GM21390 (cell line): ENCODE measurements at regions not wholly inside any gene's neighbourhood (a gene's known extent, or its start where the extent isn't known, plus 50 kb on each side); places are given as distances from the start of the nearest gene placed in this dataset.
A peak's percentile ranks its signal among the peaks of the same experiment; 100 is the strongest.
"Not testable (repeated sequence)": the region's sequence is repeated elsewhere in the genome, so short reads cannot be mapped to it uniquely, and the experiment has no call there.

Source experiments
- ATAC-seq: cut with Tn5 transposase; IDR thresholded peaks from one replicate; pipeline ENCODE4 v1.9.1; 2021; ENCODE audit not compliant: unreplicated experiment

DNA sequence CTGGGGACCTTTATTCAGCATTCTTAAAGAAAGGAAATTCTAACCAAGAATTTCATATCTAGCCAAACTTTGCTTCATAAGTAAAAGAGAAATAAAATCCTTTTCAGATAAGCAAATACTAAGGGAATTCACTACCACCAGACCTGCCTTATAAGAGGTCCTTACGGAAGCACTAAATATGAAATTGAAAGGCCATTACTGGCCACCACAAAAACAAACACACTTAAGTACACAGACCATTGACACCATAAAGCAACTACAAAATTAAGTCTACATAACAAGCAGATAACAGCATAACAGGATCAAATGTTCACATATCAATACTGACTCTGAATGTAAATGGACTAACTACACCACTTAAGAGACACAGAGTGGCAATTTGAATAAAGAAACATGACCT lies 361.4 kb upstream of the POU5F2 start:
- no peak for ATAC-seq

DNA sequence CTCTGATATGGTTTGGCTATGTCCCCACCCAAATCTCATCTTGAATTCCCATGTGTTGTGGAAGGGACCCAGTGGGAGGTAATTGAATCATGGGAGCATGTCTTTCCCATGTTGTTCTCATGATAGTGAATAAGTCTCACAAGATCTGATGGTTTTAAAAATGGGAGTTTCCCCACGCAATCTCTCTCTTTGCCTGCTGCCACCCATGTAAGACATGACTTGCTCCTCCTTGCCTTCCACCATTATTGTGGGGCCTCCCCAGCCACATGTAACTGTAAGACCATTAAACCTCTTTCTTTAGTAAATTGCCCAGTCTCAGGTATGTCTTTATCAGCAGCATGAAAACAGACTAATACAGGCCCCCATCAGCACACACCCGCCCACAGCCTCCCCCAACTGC lies 356.0 kb upstream of the POU5F2 start:
- not testable (repeated sequence) for ATAC-seq

DNA sequence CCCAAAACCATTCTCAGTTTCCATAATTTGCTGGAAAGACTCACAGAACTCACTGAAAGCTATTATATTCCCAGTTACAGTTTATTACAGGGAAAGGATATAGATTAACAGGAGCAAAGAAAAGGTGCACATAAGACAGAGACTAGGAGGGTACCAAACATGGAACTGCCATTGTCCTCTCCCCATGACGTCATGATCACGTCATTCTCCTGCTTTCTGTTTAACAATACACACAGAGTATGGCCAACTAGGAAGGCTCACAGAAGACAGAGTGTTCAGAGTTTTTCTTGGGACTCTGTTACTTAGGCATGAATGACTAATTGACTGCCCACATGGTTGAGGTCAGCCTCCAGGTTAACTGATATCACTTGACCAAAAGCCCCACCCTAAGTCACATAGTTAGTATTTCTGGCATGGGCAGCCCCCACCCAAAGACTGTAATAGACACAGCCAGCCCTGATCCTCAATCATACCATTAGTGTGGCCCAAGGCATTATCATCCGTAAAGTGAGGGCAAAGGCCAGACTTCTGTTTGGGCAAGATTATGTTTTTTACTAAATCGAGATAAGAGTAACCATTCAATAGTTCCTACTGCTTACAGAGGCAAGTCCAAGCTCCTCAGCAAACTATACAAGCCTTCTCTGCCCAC lies 353.5 kb upstream of the POU5F2 start:
- ATAC-seq = no peak

DNA sequence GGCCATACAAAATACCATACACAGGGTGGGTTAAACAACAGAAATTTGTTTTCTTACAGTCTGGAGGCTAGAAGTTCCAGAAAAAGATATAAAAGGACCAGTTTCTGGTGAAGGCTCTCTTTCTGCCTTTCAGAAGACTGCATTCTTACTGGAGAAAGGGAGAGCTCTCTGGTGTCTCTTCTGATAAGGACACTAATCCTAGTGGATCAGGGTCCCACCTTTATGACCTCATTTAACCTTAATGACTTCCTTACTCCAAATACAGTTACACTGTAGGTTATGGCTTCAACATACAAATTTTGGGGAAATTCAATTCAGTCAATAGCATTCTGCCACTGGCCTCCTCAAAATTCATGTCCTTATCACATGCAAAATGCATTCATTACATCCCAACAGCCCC lies 351.9 kb upstream of the POU5F2 start:
- no peak for ATAC-seq

DNA sequence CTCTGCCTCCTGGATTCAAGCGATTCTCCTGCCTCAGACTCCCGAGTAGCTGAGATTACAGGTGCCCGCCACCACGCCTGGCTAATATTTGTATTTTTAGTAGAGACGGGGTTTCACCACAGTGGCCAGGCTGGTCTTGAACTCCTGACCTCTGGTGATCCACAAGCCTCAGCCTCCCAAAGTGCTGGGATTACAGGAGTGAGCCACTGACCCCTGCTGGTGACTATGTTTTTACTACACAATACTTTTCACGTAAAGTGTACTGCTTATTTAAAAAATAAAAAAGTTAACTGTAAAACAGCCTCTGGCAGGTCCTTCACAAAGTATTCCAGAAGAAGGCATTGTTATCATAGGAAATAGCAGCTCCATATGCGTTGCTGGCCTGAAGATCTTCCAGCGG lies 345.2 kb upstream of the POU5F2 start:
- not testable (repeated sequence) for ATAC-seq

DNA sequence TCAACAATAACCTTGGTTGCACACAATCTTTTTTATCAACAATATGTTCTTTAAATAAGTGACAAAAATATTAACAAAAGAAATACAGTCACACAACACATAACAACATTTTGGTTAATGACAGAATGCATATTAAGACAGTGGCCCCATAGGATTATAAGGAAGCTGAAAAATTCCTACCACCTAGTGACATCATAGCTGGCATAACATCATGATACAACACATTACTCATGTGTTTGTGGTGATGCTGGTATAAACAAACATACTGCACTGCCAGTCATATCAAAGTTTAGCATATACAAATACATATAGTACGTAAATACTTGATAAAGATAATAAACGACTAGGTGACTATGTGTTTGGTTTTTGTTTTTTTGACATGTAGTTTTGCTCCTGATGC lies 344.8 kb upstream of the POU5F2 start:
- ATAC-seq = no peak

DNA sequence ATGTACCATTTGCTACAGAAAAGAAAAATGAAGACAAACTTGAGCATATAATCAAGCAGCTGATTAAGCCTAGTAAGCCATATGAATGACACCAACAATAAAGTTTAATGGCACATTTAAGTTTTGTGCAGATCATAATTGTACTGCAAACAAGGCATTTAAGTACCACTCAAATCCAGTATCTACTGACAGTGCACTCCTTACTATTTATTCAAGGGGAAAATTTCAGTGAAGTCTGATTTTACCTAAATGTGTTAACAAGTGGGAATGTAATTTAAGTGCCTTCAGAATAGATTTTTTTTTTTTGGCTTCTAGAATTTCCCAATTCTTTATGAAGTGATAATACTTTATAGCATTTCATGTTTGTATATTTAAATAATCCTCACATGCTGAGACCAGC lies 341.0 kb upstream of the POU5F2 start:
- no peak for ATAC-seq

DNA sequence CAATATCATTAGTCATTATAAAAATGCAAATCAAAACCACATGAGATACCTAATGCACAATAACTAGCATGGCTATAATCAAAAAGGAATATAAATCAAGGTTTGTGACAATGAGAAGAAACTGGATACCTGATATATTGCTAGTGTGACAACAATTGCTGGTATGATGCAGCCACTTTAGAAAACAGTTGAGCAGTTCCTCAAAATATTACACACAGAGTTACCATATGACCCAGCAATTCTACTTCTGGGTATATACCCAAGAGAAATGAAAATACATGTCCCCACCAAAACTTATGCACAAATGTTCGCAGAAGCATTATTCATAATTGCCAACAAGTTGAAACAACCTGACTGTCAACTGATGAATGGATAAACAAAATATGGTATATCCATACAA lies 339.7 kb upstream of the POU5F2 start:
- no peak for ATAC-seq

DNA sequence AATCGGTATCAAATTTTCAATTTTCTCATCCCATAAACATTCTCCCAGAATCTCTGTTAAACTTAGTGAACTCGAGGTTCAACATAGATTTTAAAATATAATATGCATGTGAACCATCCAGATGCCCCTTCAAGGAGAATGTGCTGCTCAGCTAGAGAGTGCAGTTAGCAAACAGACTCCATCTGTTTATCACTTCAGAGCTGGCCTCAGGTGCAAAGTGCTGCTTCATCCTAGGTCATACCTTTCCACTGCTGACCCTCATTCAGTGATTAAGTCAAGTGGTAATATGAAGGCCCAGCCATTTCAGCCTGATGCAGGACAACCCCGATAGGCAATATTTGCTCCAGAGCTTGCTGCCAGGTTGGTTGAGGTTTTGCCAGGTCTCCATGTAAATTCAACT lies 339.0 kb upstream of the POU5F2 start:
- no peak for ATAC-seq

DNA sequence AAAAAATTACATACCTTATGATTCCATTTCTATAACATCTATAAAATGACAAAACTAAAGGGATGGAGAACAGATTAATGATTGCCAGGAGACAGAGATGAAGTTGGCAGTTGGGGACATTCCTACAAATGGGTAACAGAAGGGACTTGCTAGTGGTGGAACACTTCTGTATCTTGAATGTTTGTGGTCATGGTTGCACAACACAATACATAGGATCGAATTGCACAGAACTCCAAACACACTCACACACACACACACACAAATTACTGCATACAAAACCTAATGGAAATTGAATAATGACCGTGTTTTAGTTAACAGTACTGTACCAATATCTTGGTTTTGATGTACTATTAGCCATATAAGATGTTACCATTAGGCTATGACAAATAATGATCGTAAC lies 330.7 kb upstream of the POU5F2 start:
- no peak for ATAC-seq

DNA sequence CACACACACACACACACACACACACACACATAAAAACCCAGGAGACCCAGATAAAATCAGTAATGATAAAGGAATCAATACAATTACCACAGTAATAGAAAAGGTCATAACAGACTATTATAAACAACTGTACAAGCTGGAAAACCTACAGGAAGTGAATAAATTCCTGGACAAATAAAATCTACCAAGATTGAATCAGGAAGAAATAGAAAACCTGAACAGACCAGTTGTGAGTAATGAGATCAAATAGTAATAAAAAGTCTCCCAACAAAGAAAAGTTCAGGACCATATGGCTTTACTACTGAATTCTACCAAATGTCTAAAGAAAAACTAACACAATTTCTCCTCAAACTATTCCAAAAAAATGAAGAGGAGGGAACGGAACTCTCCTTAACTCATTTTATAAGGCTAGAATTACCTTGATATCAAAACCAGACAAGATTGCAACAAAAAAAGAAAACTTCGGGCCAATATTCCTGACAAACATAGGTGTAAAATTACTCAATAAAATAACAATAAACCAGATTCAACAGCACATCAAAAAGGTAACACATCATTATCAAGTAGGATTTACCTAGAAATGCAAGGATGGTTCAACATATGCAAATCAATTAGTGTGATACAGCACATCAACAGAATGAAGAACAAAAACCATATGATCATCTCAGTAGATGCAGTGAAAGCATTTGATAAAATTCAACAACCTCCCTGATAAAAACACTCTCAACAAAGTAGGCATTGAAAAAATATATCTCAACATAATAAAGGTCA lies 325.2 kb upstream of the POU5F2 start:
- ATAC-seq = no peak

DNA sequence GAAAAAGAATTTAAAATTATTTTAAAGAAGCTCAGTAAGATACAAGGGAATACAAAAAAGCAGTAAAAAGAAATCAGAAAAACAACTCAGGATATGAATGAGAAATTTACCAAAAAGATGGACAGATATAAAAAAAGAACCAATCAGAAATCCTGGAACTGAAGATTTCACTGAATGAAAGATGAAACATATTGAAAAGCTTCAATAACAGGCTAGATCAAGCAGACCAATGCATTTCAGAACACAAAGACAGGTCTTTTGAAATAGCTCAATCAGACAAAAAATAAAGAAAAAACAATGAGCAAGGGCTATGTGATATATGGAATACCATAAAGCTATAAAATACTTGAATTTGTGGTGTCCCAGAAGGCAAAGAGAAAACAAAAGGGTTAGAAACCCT lies 322.6 kb upstream of the POU5F2 start:
- no peak for ATAC-seq

DNA sequence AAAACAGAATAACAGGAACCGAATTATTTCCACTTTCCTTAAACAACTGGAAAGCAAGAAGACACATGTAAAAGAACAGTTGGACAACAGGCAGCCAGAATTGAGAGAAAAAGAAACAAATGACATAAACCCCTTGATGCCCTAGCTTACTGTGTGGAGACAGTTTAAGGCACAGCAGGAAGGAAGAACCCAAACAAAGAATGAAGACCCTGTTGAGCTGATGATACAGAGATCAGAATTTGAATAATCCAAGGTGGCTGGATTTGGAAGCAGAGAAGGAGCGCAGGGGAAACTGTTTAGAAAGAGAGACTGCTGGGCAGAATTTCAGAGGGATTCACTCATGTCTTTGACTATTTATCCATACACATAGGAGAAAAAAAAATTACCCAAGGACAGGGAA lies 316.3 kb upstream of the POU5F2 start:
- no peak for ATAC-seq

DNA sequence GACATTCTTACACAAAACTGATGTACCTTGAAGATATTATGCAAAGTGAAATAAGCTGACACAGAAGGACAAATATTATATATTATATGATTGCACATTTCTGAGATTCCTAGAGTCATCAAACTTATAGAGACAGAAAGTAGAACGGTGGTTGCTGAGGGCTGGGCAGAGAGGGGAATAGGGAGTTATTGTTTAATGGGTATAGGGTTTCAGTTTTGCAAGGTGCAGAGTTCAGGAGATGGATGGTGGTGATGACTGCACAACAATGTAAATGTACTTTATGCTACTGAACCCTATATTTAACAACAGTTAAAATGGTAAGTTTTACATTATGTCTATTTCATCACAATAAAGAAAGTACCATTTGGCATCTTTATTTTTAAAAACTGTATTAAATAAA lies 315.8 kb upstream of the POU5F2 start:
- no peak for ATAC-seq

DNA sequence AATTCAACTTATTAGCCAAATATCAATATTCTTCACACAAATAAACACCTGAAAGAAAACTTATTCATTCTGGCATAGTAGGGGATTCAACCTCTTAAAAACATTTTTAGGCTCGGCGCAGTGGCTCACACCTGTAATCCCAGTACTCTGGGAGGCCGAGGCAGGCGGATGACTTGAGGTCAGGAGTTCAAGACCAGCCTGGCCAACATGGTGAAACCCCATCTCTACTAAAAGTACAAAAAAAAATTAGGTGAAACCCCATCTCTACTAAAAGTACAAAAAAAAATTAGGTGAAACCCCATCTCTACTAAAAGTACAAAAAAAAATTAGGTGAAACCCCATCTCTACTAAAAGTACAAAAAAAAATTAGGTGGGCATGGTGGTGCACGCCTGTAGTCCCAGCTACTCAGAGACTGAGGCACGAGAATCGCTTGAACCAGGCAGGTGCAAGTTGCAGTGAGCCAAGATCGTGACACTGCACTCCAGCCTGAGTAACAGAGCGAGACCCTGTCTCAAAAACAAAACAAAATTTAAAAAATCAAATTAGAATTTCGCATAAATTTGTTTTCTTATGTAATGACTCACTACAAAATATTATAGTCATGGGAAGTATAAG lies 308.0 kb upstream of the POU5F2 start:
- peak; percentile 49 for ATAC-seq

DNA sequence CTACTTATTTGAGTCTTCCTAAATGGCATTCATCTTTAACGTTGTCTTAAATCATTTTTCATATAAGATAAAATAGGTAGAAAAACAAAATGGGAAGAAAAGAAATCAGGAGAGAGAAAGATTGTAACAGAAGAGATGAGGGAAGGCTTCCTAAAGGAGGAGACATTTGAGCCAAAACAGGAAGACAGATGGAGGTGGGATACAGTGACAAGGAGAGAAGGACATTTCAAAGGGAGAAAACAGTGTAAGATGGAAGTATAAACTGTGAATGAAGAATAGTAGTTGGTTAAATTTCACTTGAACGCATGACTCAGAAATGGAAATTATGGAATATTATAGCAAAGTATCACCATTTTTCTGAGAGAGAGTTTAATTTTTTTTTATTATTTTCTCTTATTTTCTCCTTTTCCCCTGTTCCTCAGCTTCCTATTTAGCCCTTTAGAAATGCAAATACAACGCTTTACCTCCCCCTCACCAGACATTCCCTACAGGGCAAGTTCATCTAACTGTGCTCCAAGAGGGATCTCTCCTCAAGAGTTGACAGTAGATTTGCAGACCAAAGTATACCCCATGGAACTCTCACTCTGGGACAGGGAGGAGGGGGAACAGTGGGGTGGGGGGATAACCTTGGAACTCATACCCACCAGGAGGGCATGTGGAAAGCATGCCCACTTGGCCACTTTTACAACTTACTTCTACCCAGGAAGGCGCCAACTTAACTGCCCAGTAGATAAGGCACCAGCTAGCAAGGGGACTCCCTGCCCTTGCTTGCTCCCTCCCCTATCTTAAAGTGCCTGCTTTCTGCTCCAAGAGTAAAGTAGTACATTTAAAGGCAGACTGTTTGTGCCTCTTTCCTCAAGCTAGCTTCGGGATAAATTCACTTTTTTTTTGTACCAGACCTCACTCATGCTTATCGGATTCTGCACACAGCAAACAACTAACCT lies 304.7 kb upstream of the POU5F2 start:
- no peak for ATAC-seq

DNA sequence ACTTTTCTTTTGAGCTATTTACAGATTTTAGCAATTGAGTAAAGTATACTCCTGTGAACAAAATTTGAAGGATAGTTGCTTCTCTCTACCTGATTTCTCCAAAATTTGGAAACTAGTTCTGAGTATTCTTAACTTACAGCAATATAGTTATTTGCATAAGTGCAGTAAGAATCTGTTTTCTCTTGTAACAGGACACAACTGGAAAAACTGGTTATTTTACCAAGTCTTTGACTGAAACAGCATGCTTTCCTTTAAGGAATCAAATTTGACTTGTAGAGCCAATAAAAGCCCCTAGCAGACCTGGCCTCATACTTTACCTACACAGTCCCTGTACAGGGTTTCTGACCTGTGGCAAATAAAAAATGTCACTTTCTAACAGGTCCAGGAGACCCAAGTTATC lies 301.9 kb upstream of the POU5F2 start:
- no peak for ATAC-seq

DNA sequence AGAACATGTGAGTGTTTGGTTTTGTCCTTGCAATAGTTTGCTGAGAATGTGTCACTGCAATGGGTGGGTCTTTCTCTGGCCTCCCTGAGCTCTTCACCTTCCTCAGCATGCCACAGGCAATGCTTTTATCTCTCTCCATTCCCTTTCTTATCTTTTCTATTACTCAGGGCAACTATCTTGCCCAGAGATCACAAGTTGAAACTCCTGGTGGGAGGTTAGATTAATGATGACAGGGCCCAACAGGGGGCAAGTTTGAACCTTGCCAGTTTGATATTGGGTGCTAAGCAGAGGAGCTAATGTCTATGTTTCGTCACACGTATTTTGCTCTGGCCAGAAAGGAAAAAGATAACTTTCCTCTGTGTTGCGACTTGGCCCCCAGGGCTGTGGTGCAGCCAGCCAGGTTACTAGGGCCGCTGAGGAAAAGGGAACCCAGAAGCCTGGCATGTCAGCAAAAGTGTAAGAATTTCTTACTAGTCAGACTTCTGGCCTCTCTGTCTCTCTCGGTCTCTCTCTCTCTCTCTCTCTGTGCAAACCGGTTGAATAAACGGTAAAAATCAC lies 299.3 kb upstream of the POU5F2 start:
- ATAC-seq = no peak

DNA sequence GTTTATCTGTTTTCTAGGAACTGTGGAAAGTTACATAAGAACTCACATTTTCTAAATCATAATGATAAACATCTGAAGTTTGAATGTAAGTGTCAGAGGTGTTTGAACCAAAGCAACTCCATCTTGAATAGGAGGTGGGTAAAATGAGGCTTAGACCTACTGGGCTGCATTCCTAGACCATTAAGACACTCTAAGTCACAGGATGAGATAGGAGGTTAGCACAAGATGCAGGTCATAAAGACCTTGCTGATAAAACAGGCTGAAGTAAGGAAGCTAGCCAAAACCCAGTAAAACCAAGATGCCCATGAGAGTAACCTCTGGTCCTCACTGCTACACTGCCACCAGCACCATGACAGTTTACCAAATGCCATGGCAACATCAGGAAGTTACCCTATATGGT lies 297.7 kb upstream of the POU5F2 start:
- no peak for ATAC-seq

DNA sequence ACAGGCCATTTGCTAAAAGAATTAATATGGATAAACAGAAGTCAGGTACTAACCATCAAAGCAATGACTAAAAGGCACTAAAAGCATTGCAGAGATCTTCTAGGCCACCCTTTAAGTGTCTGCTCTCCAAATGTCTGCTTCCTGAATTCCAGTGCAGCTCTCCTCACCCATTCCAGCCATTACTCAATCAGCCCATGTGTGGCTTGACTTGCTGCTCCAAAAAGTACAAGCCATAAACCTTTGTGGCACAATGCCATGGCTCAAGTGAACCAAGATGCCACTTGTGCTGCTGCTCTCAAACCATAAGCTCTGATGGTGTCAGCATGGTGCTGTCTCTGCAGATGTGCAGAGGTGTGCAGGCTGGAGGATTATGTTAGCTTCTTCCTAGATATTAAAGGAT lies 290.2 kb upstream of the POU5F2 start:
- ATAC-seq = no peak

DNA sequence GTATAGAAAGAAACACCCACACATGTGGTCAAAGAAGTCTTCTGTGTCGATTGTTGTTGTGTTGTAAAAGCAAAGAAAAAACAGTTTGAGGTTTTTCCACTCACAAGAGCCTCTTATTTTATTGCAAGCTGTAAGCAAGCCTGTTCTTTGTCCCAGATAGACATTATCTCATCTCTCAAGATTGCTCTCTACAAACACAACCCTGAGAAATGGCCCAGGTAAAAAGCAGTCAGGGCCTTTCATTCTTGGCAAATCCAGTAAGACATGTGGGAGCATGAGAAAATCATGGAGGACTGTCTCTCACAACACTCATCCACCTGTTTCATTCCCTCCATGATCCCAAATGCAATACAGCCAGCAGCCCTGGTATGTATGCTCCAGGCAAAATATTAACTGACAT lies 286.6 kb upstream of the POU5F2 start:
- no peak for ATAC-seq
